ENCODE measurements at regions not wholly inside any gene's neighbourhood (a gene's known extent, or its start where the extent isn't known, plus 50 kb on each side); places are given as distances from the start of the nearest gene placed in this dataset.

DNA sequence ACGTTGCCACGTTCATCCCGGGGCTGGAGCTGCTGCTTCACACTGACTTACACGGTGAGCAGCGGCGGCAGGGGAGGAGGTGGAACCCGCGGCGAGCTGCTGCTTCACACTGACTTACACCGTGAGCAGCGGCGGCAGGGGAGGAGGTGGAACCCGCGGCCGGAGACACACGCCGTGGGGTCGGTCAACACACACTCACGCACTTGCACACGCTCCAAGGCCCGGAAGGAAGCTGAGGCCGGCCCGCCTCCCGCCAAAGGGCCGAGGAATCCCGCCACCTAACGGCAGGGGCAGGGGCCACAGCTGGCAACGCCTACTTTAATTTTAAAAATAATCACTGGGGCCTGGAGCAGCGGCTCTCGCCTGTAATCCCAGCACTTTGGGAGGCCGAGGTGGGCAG, 94.4 kb upstream of the FOXC1 start:
- no peak for DNase-seq (ENCODE audit: low spot score)

DNA sequence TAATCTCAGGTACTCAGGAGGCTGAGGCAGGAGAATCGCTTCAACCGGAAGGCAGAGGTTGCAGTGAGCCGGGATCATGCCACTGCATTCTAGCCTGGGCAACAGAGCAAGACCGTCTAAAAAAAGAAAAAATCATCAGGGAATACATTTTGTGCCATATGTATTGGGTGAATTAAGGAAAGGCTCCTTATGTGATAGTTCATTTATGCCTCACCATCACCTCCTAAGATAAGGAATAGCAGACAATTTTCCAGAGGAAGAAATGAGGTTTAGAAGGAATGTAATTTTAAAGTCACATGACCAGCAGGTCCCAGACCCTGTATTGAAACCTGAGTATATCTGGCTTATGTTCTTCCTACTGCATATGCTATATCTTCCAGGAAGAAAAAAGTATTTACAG, 93.9 kb upstream of the FOXC1 start:
- DNase-seq (ENCODE audit: low spot score) = no peak

DNA sequence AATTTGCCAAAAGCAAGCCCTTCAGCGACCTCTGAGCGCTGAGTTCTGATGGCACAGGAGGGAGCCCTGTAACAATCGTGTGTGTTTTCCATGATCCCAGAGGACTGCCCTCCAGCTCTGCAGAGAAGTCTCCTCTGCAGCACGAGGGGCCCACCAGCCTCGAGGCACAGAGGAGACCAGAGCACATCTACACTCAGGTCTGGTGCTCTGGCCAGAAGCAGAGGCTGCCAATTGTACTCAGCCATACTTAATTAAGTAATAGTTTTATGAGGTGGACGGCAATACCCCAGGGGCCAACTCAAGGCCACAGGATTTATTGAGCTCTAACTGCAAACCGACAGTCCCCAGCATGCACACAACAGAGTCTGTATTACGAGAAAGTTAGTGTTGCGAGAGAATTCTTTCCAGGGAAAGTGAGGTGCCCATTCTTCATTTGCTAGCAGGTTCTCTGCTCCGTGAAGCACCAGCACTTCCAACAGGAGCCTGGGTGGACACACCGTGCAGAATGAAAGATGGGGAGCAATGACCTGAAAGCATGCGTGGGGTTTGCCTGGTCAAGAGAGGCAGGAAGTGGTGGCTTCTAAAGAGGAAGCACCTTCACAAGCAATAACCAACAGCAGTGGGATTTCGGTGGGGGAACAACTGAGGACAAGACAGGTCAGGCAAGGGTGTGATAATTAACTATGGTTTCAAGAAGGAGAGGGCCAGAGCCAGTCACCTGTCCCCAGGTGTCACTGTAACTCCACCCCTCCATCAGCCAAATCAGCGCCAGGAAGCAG, 92.8 kb upstream of the FOXC1 start:
- DNase-seq (ENCODE audit: low spot score) = no peak

DNA sequence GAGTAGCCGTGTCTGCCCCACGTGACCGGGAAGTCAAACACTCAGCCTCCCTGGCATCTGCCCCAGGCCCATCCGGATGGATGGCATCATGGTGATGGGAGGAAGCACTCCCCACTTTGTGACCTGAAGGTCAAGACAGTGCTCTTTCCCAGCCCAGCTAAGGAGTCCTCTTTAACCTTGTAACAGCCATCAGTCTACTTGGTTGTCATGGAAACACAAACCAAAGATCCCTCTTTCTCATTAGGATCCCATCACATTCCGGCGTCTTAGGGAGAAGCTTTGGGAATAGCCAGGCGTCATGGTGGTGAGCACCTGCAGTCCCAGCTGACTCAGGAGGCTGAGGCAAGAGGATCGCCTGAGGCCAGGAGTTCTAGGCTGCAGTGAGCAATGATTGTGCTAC, 90.9 kb upstream of the FOXC1 start:
- DNase-seq (ENCODE audit: low spot score) = no peak

DNA sequence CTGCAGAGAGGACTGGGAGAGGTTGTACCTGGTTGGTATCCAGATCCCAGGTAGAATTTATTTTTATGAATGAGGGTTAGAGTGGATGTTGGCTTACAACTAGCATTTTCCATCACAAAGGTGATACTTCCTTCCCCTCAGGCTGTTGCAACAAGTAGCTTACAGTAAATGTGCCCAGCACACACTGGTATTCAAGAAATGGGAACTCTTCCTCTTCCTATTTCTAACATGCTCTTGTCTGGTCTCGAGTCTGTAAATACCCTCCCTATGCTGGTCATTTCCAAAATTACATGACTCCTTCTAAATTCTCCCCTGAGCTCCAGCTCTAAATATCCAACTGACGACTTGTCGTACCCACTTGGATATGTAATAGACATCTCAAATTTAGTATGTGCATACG, 90.1 kb upstream of the FOXC1 start:
- DNase-seq (ENCODE audit: low spot score) = no peak

DNA sequence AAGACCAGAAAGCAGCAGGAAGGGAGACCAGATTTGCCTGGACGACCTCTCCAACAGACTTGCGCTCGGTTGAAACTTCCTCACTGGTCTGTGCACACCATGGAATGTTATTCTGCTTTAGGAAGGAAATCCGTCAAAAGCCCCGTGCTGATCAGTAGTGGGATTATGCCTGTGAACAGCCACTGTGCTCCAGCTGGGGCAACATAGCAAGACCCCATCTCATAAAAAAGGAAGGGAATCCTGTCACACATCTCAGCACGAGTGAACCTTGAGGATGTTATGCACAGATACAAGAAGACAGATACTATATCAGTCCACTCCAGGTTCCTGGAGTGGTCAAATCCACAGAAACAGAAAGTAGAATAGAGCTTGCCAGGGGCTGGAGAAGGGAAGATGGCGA, 86.9 kb upstream of the FOXC1 start:
- DNase-seq (ENCODE audit: low spot score) = no peak

DNA sequence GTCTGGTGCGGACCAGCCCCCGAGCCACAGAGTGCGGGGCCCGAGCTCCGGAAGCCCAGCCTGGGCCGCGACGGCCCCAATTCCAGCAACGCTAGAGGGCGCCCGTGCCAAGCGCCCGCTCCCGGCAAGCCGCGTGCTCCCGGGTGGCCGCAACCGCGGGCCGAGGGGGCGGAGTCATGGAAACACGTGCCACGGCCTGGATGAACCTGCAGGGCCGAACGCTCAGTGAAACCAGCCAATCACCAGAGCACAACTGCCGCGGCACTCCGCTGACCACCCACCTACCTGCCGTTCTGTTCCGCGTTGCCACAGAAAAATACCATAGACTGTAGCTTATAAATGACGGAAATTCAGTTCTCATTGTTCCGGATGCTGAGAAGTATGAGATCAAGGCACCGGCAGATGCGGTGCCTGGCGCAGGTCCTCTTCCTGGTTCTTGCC, 85.7 kb upstream of the FOXC1 start:
- DNase-seq (ENCODE audit: low spot score) = peak; percentile 70

DNA sequence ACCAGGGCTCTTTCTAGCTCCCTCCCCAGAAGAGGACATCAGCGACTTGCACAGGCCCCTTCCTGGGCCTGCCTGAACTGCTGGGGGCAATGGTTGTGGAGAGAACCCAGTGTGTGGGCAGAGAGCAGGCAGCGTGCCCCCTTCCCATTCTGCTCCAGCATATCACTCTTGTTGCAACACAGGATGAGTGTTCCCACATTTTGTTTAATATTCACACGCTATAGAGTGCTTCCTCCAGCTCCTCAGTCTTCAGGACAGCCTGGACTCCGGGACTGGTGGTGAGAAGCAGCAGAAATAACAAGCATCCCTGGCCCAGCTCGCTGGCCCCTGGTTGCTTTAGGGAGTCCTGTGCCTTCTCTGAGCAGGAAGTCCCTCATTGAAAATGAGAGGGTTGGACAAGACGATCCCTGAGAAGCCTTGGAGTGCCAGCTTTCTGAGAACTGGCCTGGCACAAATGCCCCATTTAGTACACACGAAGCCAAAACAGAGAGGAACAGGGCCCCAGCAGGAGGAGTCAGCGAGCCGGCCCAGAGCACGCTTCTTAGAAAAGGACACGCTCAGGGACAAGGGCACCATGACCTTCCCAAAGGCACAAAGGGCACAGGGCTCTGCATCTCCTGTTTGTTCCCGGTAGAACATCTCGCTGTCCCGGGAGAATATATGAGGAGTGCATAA, 84.2 kb upstream of the FOXC1 start:
- DNase-seq (ENCODE audit: low spot score) = peak; percentile 42

DNA sequence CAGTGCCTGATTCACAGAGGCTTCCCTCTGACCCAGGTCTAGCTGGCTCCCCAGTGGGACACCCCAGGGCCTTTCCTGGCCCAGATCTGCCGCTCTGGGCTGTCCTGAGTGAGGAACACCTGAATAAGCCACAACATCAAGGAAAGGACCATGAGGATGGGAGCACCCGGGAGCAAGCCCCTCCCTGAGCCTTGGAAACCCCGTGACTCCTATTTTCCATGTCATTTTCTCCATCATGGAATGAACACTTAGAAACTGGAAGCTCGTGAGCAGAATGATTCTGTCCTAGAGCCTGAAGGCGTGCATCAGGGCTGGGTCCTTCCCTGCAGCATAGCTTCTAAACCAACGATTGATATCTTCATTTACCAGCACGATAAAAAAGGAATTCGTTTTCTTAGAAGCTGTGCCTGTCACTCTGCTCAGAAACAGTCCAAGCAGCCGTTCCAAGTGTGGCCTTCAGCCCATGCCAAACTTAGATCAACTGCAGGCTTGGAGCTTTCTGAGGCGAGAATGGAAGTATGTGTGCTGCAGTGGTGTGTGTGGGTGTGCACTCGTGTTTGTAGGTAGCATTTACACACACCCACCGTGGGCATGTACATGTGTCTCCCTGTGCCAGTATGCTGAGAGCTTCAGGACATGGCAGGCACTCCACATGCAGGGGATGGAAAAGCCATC, 83.2 kb upstream of the FOXC1 start:
- peak; percentile 22 for DNase-seq (ENCODE audit: low spot score)

DNA sequence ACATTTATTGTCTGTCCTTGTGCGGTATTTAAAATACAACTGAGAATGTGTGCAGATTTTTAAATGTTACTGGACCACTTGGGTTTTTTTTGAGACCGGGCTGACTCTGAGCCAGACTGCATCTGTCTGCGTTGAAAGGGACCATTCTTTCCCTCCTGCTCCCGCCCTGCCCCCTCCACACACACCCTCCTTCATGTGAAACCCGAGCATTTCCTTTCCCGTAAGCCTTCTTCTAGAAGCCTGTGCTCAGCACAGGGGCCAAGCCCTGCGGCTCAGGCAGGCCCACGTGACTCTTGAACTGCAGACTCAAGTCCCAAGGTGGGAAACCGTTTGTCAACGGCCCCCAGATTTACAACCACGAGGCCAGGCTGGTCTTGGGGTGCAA, 82.7 kb upstream of the FOXC1 start:
- DNase-seq (ENCODE audit: low spot score) = peak; percentile 35

DNA sequence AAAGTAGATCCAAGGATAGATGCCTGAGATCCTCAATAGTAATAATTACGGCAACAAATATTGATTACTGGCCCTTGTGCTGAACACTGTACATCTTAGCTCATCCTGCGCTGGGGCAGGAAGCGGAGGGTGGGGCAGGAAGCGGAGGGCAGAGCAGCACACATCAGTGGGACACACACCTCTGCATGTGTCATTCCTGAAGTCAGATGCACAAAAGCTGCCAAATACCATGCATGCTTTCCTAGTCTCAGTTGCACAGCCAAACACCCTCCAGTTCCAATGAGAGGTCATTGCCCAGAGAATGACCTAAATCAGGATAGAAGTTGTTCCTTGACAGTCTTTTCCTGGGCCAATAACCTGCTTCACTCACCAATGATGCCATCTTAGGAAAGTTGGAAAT, 74.4 kb upstream of the FOXC1 start:
- peak; percentile 36 for DNase-seq (ENCODE audit: low spot score)

DNA sequence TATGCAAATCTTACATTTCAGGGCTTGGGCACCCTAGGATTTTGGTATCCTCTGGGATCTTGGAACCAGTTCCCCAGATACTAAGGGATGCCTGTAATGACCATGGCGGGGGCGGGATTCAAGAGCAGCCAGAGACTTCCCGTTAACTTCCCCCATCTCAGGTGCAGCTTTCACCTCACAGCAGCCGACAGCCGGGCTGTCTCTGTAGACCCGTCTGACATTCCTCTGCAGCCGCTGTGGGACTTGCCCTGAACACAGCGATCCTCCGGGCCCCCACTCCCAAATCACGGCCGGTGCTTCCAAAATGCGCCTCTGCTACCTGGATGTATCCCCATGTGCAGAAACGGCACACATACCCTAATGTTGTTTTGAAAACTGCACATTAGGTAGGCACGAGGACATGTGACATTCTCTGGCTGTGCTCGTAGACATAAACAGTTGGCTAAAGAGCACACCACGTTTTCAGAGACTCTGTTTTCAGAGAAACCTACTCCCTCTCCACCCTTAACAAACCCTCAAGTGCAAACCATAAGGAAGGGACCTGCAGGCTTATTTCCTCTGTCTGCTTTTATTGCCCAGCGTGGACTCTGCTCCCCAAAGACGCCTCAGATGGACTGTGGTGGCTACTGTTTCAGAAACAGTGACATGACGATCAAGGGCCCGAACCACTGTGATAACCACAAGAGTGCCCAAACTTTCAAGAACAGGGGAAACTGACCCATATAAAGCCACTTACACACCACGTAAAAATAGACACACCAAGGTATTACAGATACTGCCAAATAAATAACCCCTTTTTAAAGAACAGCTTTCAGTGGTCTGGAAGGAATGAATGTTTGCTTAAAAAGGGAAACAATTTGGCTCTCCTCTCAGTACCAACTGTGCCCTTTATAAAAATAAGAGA, 72.9 kb upstream of the FOXC1 start:
- DNase-seq (ENCODE audit: low spot score) = no peak

DNA sequence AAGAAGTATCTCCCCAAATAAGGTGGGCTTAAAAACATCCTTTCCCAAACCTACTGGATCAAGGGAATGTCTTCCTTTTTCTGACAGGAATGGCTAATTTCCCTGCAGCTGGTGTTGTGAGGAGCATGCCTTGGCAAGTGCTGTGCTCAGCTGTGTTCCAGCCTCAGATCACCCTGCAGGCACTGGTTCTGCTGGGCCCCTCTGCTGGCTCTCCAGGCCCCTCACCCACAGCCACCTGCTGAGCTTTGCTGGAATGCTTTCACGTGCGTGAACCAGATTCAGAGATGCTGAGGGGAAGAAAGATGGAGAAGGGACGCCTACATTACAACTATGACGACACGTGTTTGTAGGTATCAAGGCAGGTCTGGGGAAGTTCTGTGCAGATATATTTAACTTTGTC, 71.3 kb upstream of the FOXC1 start:
- DNase-seq (ENCODE audit: low spot score) = no peak

DNA sequence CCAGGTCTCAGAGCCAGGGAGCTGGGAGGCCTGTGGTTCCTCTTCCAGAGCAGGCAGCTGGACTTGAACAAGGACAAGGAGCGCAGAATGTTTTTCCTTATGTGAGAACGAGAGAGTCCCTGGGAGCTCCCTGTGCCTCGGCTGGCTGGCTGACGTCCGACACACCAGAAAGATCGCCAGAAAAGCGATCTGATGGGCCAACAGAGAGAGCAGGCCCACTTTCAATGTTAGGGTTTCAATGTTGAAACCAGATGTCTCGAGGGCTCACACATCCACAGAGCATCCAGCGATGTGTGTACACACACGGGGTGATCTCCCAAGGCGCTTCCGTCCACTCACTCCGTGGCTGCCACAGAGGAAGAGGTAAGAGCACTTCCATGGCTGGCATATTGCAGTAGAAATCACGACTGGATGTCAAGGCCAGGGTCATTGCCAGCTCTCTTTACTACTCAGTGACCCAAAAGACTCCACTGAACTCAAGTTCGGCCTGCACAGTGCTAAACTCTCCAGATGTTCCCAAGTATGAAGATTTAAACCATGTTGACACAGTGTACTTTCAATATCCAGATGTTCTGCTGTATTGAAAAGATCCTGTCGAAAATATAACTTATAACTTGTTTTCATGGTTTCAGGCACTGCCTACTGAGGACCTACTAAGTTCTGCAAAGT, 70.8 kb upstream of the FOXC1 start:
- no peak for DNase-seq (ENCODE audit: low spot score)

DNA sequence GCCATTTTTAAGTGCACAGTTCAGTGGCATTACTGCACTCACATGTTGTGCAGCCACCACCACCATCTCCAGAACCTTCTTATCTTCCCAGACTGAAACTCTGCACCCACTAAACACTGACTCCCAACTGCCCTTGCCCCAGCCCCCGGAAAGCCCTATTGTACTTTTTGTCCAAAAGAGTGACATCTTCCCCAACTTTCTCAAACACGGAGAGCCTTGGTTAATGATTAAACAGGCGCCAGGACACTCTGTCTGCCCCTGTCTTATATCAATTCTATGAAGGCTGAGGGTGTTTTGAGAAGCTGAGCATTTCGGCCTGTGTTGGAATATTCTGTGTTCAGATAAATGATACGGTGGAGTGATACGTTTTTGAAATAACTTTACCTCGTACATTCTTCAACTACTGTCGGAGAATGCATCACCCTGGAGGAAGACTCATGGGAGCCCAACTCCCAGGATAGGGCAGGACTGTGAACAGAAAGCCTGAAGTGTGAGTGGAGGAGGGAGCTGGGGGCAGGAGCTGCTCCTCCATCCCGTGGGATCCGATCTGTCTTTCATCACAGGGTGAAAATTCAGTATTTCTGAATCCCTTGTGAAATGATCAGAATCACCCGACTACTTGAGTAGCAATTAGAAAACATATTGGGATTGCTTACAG, 68.7 kb upstream of the FOXC1 start:
- DNase-seq (ENCODE audit: low spot score) = no peak

DNA sequence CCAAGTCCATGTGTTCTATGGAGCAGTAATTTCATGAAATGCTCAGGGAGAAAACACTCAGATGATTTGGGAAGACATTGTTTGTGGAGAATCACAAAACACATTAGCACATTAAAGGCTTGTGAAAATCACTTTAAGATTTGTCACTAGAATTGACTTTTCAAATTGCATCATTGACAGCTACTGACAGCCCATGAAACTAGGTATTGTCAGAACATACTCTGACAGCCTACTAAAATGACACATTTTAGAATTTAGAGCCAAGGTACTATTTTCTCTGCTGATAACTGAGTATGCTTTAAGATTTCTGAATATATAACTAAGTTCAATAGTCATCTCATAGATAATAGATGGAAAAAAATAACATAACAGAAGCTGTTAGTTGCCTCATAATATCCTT, 67.4 kb upstream of the FOXC1 start:
- no peak for DNase-seq (ENCODE audit: low spot score)

DNA sequence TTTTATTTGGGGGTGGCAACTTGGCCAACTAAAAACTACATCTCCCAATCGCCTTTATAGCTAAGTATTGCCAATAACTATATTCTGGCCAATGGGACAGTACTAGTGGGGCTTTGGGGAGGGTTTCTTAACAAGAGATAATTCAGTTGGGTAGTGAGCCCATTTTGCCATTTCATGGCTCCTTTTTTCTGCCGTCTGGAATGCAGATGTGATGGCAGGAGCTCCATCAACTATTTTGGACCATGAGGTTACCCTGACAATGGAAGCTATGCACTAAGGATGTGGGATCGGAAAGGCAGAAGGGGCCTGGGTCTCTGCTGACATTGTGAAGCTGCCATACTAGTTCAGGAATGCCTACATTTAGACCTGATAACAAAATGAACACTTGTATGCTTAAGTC, 67.0 kb upstream of the FOXC1 start:
- DNase-seq (ENCODE audit: low spot score) = no peak

DNA sequence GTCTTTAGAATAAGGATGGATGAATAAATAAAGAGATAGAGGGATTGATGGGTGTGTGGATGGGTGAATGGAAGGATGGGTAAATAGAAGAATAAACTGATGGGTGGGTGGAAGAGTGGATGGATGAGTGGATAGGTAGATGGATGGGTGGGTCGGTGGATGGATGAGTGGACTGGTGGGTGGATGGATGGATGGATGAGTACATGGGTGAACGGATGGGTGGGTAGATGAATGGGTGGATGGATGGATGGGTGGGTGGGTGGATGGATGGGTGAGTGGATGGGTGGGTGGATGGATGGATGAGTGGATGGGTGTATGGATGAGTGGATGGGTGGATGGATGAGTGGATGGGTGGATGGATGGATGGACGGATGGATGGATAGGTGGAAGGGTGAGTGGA, 65.7 kb upstream of the FOXC1 start:
- no peak for DNase-seq (ENCODE audit: low spot score)

DNA sequence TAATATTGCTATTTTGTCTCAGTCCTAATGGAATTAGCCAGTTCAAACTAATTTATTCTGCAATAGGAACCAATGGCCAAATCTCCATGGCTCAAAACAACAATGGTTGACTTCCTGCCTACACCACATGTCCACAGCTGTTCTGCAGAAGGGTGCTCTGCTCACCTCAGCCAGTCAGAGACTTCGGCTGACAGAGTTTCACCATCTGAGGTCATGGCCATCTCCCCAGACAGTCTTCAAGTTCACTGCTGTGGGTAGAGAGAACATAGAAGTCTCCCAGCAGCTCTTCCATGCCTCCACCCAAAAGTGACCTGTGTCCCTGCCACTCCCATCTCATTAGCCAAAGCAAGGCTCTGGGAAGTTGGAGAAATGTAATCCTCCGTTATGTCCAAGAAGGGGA, 65.1 kb upstream of the FOXC1 start:
- DNase-seq (ENCODE audit: low spot score) = no peak

DNA sequence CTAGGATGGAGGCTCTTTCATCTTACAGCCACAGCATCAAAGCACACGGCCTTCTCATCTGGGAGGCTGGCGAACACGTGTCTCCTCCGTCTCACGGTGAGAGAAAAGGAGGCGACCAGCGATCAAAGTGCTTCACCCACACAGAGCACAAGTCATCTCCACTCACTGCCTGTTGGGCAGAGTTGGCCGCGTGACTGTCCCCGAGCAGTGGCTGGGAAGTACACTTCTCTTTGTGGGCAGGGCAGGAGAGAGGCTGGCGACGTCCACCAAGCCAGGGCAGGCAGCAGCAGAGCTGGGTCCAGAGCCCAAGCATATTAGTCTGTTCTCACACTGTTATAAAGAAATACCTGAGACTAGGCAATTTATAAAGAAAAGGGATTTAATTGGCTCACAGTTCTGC, 64.1 kb upstream of the FOXC1 start:
- no peak for DNase-seq (ENCODE audit: low spot score)

DNA sequence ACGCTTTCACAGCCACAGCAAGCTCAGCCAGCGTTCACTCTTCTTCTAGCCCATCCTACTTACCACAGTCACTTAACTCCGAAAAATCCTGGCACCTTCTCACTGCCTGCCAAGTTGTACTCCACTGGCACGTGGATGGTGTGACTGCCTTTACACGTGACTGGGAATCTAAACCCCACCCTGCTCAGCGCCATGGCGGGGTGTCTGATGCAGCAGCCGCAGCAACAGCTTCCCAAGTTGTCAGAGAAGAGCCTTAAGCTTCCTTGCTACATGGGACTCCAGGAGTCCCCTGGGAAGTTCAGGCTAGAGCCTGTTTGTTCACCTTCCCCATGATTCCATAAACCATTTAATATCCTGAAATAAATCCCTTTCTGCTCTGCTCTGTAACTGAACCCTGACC, 61.9 kb upstream of the FOXC1 start:
- DNase-seq (ENCODE audit: low spot score) = no peak
